WTC11 (cell line): ENCODE measurements at regions not wholly inside any gene's neighbourhood (a gene's known extent, or its start where the extent isn't known, plus 50 kb on each side); places are given as distances from the start of the nearest gene placed in this dataset.

Experiments used
- ATF2 ChIP-seq: sonication (generic); formaldehyde crosslinking; IDR thresholded peaks from 2 replicates; pipeline ENCODE4 v1.8.1; 2022; ENCODE audit warnings: low read depth, missing genetic modification reagents, borderline replicate concordance
- ATF3 ChIP-seq: sonication (generic); formaldehyde crosslinking; conservative IDR thresholded peaks from 2 replicates; pipeline ENCODE4 v1.8.1; 2022; ENCODE audit warnings: mild to moderate bottlenecking, missing genetic modification reagents
- CREM ChIP-seq: sonication (generic); formaldehyde crosslinking; IDR thresholded peaks from 2 replicates; pipeline ENCODE4 v1.8.1; 2022; ENCODE audit warnings: mild to moderate bottlenecking, missing genetic modification reagents, moderate library complexity
- CTCF ChIP-seq: fragments of 200-600 bp; IDR thresholded peaks from 2 replicates; pipeline ENCODE4 v1.8.0; 2022; ENCODE audit warnings: antibody characterized with exemption
- E2F1 ChIP-seq: sonication (generic); formaldehyde crosslinking; IDR thresholded peaks from 2 replicates; pipeline ENCODE4 v1.8.0; 2022; ENCODE audit warnings: mild to moderate bottlenecking, missing genetic modification reagents
- IRF2 ChIP-seq: sonication (generic); formaldehyde crosslinking; IDR thresholded peaks from 2 replicates; pipeline ENCODE4 v1.8.0; 2022; ENCODE audit warnings: low read depth, missing genetic modification reagents, borderline replicate concordance
- NR1H2 ChIP-seq: sonication (generic); formaldehyde crosslinking; IDR thresholded peaks from 2 replicates; pipeline ENCODE4 v1.9.0; 2021; ENCODE audit warnings: mild to moderate bottlenecking, moderate library complexity, missing genetic modification reagents
- SP1 ChIP-seq: sonication (generic); formaldehyde crosslinking; conservative IDR thresholded peaks from 2 replicates; pipeline ENCODE4 v1.8.1; 2022; ENCODE audit warnings: missing genetic modification reagents
- USF1 ChIP-seq: sonication (generic); formaldehyde crosslinking; IDR thresholded peaks from 2 replicates; pipeline ENCODE4 v1.8.0; 2022; ENCODE audit warnings: mild to moderate bottlenecking, missing genetic modification reagents
- ZNF281 ChIP-seq: sonication (generic); formaldehyde crosslinking; IDR thresholded peaks from 2 replicates; pipeline ENCODE4 v1.8.0; 2023; ENCODE audit warnings: mild to moderate bottlenecking, missing genetic modification reagents

GRCh38 chr3:181313335-181313734 is 323.8 kb upstream of the DNAJC19 start:
- no peak for TF ChIP-seq ATF3
- no peak for TF ChIP-seq E2F1 (CRISPR knock-in tag)
- no peak for TF ChIP-seq IRF2 (CRISPR knock-in tag)
- no peak for TF ChIP-seq CTCF
- TF ChIP-seq ZNF281 (CRISPR knock-in tag), result no peak
- TF ChIP-seq SP1 (CRISPR knock-in tag), result no peak
- TF ChIP-seq CREM (CRISPR knock-in tag), result no peak
- no peak for TF ChIP-seq ATF2 (CRISPR knock-in tag)
- no peak for TF ChIP-seq NR1H2
- no peak for TF ChIP-seq USF1
